WTC11 (cell line): ENCODE measurements at regions not wholly inside any gene's neighbourhood (a gene's known extent, or its start where the extent isn't known, plus 50 kb on each side); places are given as distances from the start of the nearest gene placed in this dataset.

ENCODE experiments used
- ATAC-seq: fragments of 200-7000 bp; cut with Tn5 transposase; 2 replicates; pipeline ENCODE4 v1.10.0; 2021; ENCODE audit warnings: mild to moderate bottlenecking, moderate library complexity
- CTCF ChIA-PET: fragments of 300-600 bp; sonication (Branson Sonifier 250); formaldehyde crosslinking; loops from one replicate; lab custom pipeline; 2021; ENCODE audit warnings: antibody characterized with exemption; lab: Charles Lee
- POLR2A ChIA-PET: fragments of 350-600 bp; sonication (Branson Sonifier 250); formaldehyde crosslinking; loops from one replicate; lab custom pipeline; 2021; ENCODE audit warnings: antibody characterized with exemption; lab: Charles Lee
- DNase-seq: peaks from one replicate; pipeline ENCODE4 v3.0.0; 2021; ENCODE audit warnings: low spot score
- H3K27ac Mint-ChIP-seq: 2 replicates; pipeline ENCODE4 v1.8.0; 2021; ENCODE audit warnings: mixed read lengths
- H3K27me3 Mint-ChIP-seq: 2 replicates; pipeline ENCODE4 v1.8.0; 2021; ENCODE audit warnings: low read depth, mild to moderate bottlenecking, moderate library complexity, mixed read lengths
- H3K36me3 Mint-ChIP-seq: 2 replicates; pipeline ENCODE4 v1.8.0; 2021; ENCODE audit warnings: mixed read lengths
- H3K4me1 Mint-ChIP-seq: 2 replicates; pipeline ENCODE4 v1.8.0; 2022; ENCODE audit warnings: mixed read lengths
- H3K4me3 Mint-ChIP-seq: 2 replicates; pipeline ENCODE4 v1.8.0; 2021; ENCODE audit warnings: mild to moderate bottlenecking, moderate library complexity, mixed read lengths
- H3K9me3 Mint-ChIP-seq: 2 replicates; pipeline ENCODE4 v1.8.0; 2021; ENCODE audit warnings: mixed read lengths
- AR ChIP-seq: fragments of 250-450 bp; sonication (Bioruptor Pico); IDR thresholded peaks from 2 replicates; pipeline ENCODE4 v1.9.0; 2021; ENCODE audit warnings: mild to moderate bottlenecking
- CBFB ChIP-seq: sonication (generic); formaldehyde crosslinking; IDR thresholded peaks from 2 replicates; pipeline ENCODE4 v1.8.1; 2022; ENCODE audit warnings: mild to moderate bottlenecking, low read depth, missing genetic modification reagents
- ESRRA ChIP-seq: sonication (generic); formaldehyde crosslinking; IDR thresholded peaks from 2 replicates; pipeline ENCODE4 v1.8.1; 2022; ENCODE audit warnings: mild to moderate bottlenecking, missing genetic modification reagents, borderline replicate concordance
- FOXJ3 ChIP-seq: sonication (generic); formaldehyde crosslinking; IDR thresholded peaks from 2 replicates; pipeline ENCODE4 v1.9.0; 2021; ENCODE audit warnings: missing genetic modification reagents, mild to moderate bottlenecking, borderline replicate concordance
- FOXP4 ChIP-seq: sonication (generic); formaldehyde crosslinking; IDR thresholded peaks from 2 replicates; pipeline ENCODE4 v1.8.0; 2022; ENCODE audit warnings: mild to moderate bottlenecking, missing genetic modification reagents
- GTF2I ChIP-seq: fragments of 250-450 bp; sonication (Bioruptor Pico); conservative IDR thresholded peaks from 2 replicates; pipeline ENCODE4 v1.4.0; 2021; ENCODE audit warnings: mild to moderate bottlenecking
- IRF1 ChIP-seq: sonication (generic); formaldehyde crosslinking; IDR thresholded peaks from 2 replicates; pipeline ENCODE4 v1.8.0; 2023; ENCODE audit warnings: missing genetic modification reagents
- MXD4 ChIP-seq: fragments of 250-450 bp; sonication (Bioruptor Pico); IDR thresholded peaks from 2 replicates; pipeline ENCODE4 v1.8.0; 2021; ENCODE audit warnings: mild to moderate bottlenecking, moderate library complexity, borderline replicate concordance
- NR3C1 ChIP-seq: sonication (generic); formaldehyde crosslinking; conservative IDR thresholded peaks from 2 replicates; pipeline ENCODE4 v1.8.1; 2023; ENCODE audit warnings: low read depth, mild to moderate bottlenecking, missing genetic modification reagents
- OVOL2 ChIP-seq: fragments of 250-450 bp; sonication (Bioruptor Pico); IDR thresholded peaks from 2 replicates; pipeline ENCODE4 v1.9.0; 2021; ENCODE audit warnings: mild to moderate bottlenecking, borderline replicate concordance
- PRRX2 ChIP-seq: fragments of 250-450 bp; sonication (Bioruptor Pico); IDR thresholded peaks from 2 replicates; pipeline ENCODE4 v1.8.0; 2021; ENCODE audit warnings: mild to moderate bottlenecking
- USF2 ChIP-seq: sonication (generic); formaldehyde crosslinking; IDR thresholded peaks from 2 replicates; pipeline ENCODE4 v1.8.1; 2023; ENCODE audit warnings: mild to moderate bottlenecking, missing genetic modification reagents, moderate library complexity
- ZBTB21 ChIP-seq: sonication (generic); formaldehyde crosslinking; IDR thresholded peaks from 2 replicates; pipeline ENCODE4 v1.8.1; 2023; ENCODE audit warnings: mild to moderate bottlenecking, missing genetic modification reagents, borderline replicate concordance
- ZNF281 ChIP-seq: sonication (generic); formaldehyde crosslinking; IDR thresholded peaks from 2 replicates; pipeline ENCODE4 v1.8.0; 2023; ENCODE audit warnings: mild to moderate bottlenecking, missing genetic modification reagents
- ZNF512 ChIP-seq: sonication (generic); formaldehyde crosslinking; IDR thresholded peaks from 2 replicates; pipeline ENCODE4 v1.8.1; 2022; ENCODE audit warnings: missing genetic modification reagents, borderline replicate concordance
- ZSCAN18 ChIP-seq: fragments of 250-450 bp; sonication (Bioruptor Pico); IDR thresholded peaks from 2 replicates; pipeline ENCODE4 v2.1.2; 2022; ENCODE audit warnings: mild to moderate bottlenecking, moderate library complexity
- TF ChIP-seq, protein P1 (sequence below): sonication (generic); formaldehyde crosslinking; IDR thresholded peaks from 2 replicates; pipeline ENCODE4 v1.8.1; 2023; ENCODE audit warnings: mild to moderate bottlenecking, missing genetic modification reagents
- TF ChIP-seq, protein P2 (sequence below): sonication (generic); formaldehyde crosslinking; IDR thresholded peaks from 2 replicates; pipeline ENCODE4 v1.8.1; 2023; ENCODE audit warnings: mild to moderate bottlenecking, missing genetic modification reagents, moderate library complexity

DNA sequence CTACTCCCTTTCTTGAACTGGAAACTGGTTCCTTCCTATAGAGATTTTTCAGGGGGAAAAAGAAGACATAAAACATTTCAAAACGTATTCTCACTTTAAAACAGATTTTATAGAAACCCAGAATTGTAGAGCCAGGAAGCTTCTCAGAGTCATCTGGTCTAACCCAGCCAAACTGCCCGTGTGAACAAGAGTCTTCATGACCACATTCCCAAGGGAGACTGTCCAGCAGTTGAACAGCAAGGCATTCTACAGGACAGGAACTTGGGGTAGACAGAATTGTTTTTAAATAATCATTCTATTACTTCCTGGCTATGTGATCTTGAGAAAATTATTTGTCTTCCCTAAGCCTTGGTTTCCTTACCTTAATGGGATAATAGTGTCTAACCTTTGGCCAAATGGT, 163.5 kb upstream of the IVNS1ABP start (continued):
- no peak for TF ChIP-seq ESRRA (CRISPR knock-in tag)
- TF ChIP-seq, all 79 proteins: peak for 0

DNA sequence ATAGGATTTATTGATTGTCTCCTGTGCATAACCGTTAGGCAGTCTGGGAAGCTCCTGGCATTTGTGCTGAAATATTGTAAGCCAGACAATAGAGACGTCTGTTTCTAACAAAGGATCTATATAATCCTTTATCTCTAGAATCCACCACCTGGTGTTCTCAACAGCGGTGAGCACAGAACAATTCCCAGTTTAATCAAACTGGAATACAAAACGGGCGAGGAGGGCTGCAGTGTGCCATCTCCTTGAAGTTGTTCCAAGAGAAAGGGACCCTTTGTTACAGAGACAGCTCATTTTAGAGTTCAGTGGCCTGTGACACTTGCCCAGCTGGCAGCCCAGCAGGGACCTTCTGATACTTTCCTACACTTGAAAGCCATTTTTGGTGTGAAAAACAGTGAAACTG, 162.8 kb upstream of the IVNS1ABP start:
- no peak overlapping the region for H3K4me3 Mint-ChIP-seq
- POLR2A ChIA-PET, result no interaction called here
- no peaks in the 10 kb centered on the region for H3K36me3 Mint-ChIP-seq
- TF ChIP-seq OVOL2 (no peak), ZBTB21 (CRISPR knock-in tag) (no peak), AR (CRISPR knock-in tag) (no peak), CBFB (CRISPR knock-in tag) (no peak), GTF2I (CRISPR knock-in tag) (no peak), USF2 (no peak), MXD4 (no peak), ZSCAN18 (CRISPR knock-in tag) (no peak), NR3C1 (CRISPR knock-in tag) (no peak), FOXP4 (no peak), FOXJ3 (CRISPR knock-in tag) (no peak)
- TF ChIP-seq, protein P1, sequence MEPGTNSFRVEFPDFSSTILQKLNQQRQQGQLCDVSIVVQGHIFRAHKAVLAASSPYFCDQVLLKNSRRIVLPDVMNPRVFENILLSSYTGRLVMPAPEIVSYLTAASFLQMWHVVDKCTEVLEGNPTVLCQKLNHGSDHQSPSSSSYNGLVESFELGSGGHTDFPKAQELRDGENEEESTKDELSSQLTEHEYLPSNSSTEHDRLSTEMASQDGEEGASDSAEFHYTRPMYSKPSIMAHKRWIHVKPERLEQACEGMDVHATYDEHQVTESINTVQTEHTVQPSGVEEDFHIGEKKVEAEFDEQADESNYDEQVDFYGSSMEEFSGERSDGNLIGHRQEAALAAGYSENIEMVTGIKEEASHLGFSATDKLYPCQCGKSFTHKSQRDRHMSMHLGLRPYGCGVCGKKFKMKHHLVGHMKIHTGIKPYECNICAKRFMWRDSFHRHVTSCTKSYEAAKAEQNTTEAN (CRISPR knock-in tag), result no peak
- TF ChIP-seq, all 79 proteins: peak for 0
- Mint-ChIP-seq H3K9me3 (peaks cover 9% of the 10 kb centered on the region), H3K4me1 (peaks cover 19% of the 10 kb centered on the region), H3K27ac (no peak overlapping the region), H3K27me3 (no peaks in the 10 kb centered on the region)
- CTCF ChIA-PET, result interaction anchor here (1.4 kb wide), 1 partner anchor 201 kb away, joined by 3 read pairs; no protein-coding TSS in a partner anchor
- no peak for ATAC-seq
- DNase-seq, result no peak

DNA sequence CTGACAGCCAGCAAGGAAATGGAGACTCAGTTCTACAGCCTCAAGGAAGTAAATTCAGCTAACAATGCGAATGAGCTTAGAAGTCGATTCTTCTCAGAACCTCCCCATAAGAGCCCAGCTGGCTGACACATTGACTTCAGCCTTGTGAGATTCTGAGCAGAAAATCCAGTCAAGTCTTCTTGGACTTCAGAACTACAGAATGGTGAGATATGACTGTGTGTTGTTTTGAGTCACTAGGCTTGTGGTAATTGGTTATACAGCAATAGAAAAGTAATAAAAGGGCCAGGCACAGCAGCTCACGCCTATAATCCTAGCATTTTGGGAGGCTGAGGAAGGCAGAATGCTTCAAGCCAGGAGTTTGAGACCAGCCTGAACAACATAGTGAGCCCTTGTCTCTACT, 161.8 kb upstream of the IVNS1ABP start:
- CTCF ChIA-PET, result interaction anchor here (1.4 kb wide), 1 partner anchor 202 kb away, joined by 3 read pairs; no protein-coding TSS in a partner anchor
- DNase-seq, result no peak
- no peaks in the 10 kb centered on the region for H3K36me3 Mint-ChIP-seq
- POLR2A ChIA-PET, result no interaction called here
- peaks cover 9% of the 10 kb centered on the region for H3K9me3 Mint-ChIP-seq
- ATAC-seq, result no peak
- H3K4me1 Mint-ChIP-seq, result peaks cover 12% of the 10 kb centered on the region
- no peak overlapping the region for H3K4me3 Mint-ChIP-seq
- H3K27me3 Mint-ChIP-seq, result no peaks in the 10 kb centered on the region; the same call in 1 of the 2 replicates
- no peak overlapping the region for H3K27ac Mint-ChIP-seq
- TF ChIP-seq IRF1 (CRISPR knock-in tag), result no peak
- TF ChIP-seq GTF2I (CRISPR knock-in tag), result no peak
- TF ChIP-seq ZNF281, result no peak
- no peak for TF ChIP-seq ZNF512
- TF ChIP-seq, protein P2, sequence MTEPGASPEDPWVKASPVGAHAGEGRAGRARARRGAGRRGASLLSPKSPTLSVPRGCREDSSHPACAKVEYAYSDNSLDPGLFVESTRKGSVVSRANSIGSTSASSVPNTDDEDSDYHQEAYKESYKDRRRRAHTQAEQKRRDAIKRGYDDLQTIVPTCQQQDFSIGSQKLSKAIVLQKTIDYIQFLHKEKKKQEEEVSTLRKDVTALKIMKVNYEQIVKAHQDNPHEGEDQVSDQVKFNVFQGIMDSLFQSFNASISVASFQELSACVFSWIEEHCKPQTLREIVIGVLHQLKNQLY (CRISPR knock-in tag), result no peak
- no peak for TF ChIP-seq ESRRA (CRISPR knock-in tag)
- TF ChIP-seq PRRX2 (CRISPR knock-in tag), result no peak
